Loucy (cell line): ENCODE measurements at regions not wholly inside any gene's neighbourhood (a gene's known extent, or its start where the extent isn't known, plus 50 kb on each side); places are given as distances from the start of the nearest gene placed in this dataset.

ENCODE experiments used
- H2AFZ ChIP-seq: fragments of 200-600 bp; sonication (generic); 2 replicates; pipeline ENCODE4 v1.6.0; 2016; ENCODE audit warnings: antibody characterized with exemption, mild to moderate bottlenecking, low read length, moderate library complexity
- H3F3A ChIP-seq: fragments of 200-600 bp; 2 replicates; pipeline ENCODE4 v1.6.0; 2016; ENCODE audit warnings: antibody characterized with exemption, low read depth, mild to moderate bottlenecking
- H3K27me3 ChIP-seq: fragments of 200-600 bp; sonication (generic); 2 replicates; pipeline ENCODE4 v1.6.1; 2014; ENCODE audit warnings: low read length, mild to moderate bottlenecking; ENCODE audit not compliant: insufficient read depth, poor library complexity, severe bottlenecking
- H3K36me3 ChIP-seq: fragments of 200-600 bp; sonication (generic); 2 replicates; pipeline ENCODE4 v1.6.1; 2016; ENCODE audit warnings: low read length; ENCODE audit not compliant: insufficient read depth
- H3K4me1 ChIP-seq: fragments of 200-600 bp; sonication (generic); 2 replicates; pipeline ENCODE4 v1.5.1; 2014; ENCODE audit warnings: low read length, mild to moderate bottlenecking; ENCODE audit not compliant: insufficient read depth, poor library complexity, severe bottlenecking
- H3K4me2 ChIP-seq: fragments of 200-600 bp; sonication (generic); 2 replicates; pipeline ENCODE4 v1.6.0; 2014; ENCODE audit warnings: antibody characterized with exemption, low read length, low read depth, mild to moderate bottlenecking; ENCODE audit not compliant: poor library complexity, severe bottlenecking
- H3K4me3 ChIP-seq: fragments of 200-600 bp; sonication (generic); 2 replicates; pipeline ENCODE4 v1.5.1; 2014; ENCODE audit warnings: low read length, mild to moderate bottlenecking, mixed read lengths; ENCODE audit not compliant: poor library complexity, severe bottlenecking
- H3K79me2 ChIP-seq: fragments of 200-600 bp; sonication (generic); 2 replicates; pipeline ENCODE4 v1.6.1; 2014; ENCODE audit warnings: low read length; ENCODE audit not compliant: insufficient read depth
- H3K9ac ChIP-seq: fragments of 200-600 bp; sonication (generic); 2 replicates; pipeline ENCODE4 v1.6.0; 2014; ENCODE audit warnings: mild to moderate bottlenecking, low read depth, low read length, moderate library complexity; ENCODE audit not compliant: poor library complexity, severe bottlenecking
- H3K9me2 ChIP-seq: fragments of 200-600 bp; sonication (generic); replicated peaks from 2 replicates; pipeline ENCODE4 v1.6.1; 2016; ENCODE audit warnings: low read depth, low read length, mixed read lengths
- H3K9me3 ChIP-seq: fragments of 200-600 bp; sonication (generic); 2 replicates; pipeline ENCODE4 v1.6.1; 2014; ENCODE audit warnings: mild to moderate bottlenecking, antibody characterized with exemption, low read length, low read depth; ENCODE audit not compliant: insufficient read depth
- H4K20me1 ChIP-seq: fragments of 200-600 bp; sonication (generic); 2 replicates; pipeline ENCODE4 v1.6.0; 2014; ENCODE audit warnings: antibody characterized with exemption, low read length, mild to moderate bottlenecking; ENCODE audit not compliant: insufficient read depth, poor library complexity, severe bottlenecking
- EZH2phosphoT487 ChIP-seq: fragments of 200-600 bp; IDR thresholded peaks from 2 replicates; pipeline ENCODE4 v1.6.1; 2018; ENCODE audit warnings: antibody characterized with exemption, mild to moderate bottlenecking, moderate library complexity, borderline replicate concordance
- TF ChIP-seq, protein P1 (sequence below): fragments of 200-600 bp; sonication (generic); conservative IDR thresholded peaks from 2 replicates; pipeline ENCODE4 v1.5.1; 2014; ENCODE audit warnings: mild to moderate bottlenecking, antibody characterized with exemption, low read length

DNA sequence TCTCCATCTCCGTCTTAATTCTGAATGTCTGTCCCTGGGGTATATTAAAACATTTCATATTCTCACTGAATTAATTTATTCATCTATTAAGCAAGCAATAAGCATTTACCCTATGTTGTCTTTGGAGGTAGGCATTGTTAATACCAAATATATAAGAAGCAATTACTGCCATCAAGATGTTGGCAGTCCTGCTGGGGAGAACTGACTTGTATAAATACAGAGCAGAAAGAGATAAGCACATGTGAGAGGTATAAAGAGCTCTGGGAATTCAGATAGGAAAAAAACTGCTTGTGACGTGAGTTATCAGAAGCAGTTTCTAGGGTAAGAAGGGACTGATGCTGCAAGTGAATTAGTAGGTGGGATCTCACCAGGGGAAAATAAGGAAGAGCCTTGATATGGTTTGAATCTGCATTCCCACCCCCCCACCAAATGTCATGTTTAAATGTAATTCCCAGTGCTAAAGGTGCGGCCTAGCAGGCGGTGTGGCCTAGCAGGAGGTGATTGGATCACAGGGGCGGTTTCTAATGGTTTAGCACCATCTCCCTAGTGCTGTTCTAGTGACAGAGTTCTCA, 286.8 kb downstream of the RAD51AP2 start:
- Histone ChIP-seq H2AFZ (no peak overlapping the region), H3K79me2 (no peaks in the 10 kb centered on the region), H3K4me1 (no peaks in the 10 kb centered on the region), H3K4me2 (no peak overlapping the region), H3K4me3 (no peak overlapping the region), H3K36me3 (no peaks in the 10 kb centered on the region), H3K27me3 (no peaks in the 10 kb centered on the region), H3F3A (no peaks in the 10 kb centered on the region), H3K9me3 (no peaks in the 10 kb centered on the region), H3K9me2 (no peaks in the 10 kb centered on the region), H3K9ac (no peak overlapping the region), H4K20me1 (no peaks in the 10 kb centered on the region)
- TF ChIP-seq EZH2phosphoT487, result no peak
- TF ChIP-seq, protein P1, sequence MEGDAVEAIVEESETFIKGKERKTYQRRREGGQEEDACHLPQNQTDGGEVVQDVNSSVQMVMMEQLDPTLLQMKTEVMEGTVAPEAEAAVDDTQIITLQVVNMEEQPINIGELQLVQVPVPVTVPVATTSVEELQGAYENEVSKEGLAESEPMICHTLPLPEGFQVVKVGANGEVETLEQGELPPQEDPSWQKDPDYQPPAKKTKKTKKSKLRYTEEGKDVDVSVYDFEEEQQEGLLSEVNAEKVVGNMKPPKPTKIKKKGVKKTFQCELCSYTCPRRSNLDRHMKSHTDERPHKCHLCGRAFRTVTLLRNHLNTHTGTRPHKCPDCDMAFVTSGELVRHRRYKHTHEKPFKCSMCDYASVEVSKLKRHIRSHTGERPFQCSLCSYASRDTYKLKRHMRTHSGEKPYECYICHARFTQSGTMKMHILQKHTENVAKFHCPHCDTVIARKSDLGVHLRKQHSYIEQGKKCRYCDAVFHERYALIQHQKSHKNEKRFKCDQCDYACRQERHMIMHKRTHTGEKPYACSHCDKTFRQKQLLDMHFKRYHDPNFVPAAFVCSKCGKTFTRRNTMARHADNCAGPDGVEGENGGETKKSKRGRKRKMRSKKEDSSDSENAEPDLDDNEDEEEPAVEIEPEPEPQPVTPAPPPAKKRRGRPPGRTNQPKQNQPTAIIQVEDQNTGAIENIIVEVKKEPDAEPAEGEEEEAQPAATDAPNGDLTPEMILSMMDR, result no peak

DNA sequence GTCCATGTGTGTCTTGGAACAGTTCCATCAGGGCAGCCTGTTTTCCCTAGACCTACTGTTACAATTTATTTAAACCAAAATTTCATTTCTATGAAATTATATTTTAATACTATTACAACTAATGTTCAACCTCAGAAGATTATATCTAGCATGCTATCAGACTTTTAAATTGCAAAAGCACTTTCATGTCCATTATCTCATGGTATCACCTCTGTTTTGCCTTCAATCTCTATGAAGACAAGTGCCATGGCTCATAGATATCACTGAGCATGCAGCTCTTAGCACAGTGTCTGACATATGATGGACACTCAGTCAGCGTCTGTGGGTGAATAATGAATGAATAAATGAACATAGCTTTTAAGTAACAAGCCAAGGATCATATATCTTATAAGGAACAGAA, 288.8 kb downstream of the RAD51AP2 start:
- H3K79me2 ChIP-seq, result no peaks in the 10 kb centered on the region

DNA sequence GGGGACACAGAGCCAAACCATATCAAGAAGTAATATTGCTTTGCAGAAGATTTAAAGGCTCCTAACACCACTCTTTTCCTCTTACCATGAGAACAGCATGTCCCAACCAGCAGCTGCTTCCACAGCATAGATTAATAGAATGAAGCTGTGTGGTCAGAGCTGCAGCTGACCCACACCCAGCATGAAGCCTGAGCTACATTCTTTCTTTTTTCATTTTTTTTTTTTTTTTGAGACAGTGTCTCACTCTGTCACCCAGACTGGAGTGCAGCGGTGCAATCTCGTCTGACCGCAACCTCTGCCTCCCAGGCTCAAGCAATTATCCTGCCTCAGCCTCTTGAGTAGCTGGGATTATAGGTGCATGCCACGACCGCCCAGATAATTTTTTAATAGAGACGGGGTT, 289.8 kb downstream of the RAD51AP2 start:
- Histone ChIP-seq H3K79me2 (no peaks in the 10 kb centered on the region), H3K4me3 (no peak overlapping the region), H3F3A (no peaks in the 10 kb centered on the region), H3K36me3 (no peaks in the 10 kb centered on the region), H3K4me2 (no peak overlapping the region), H3K27me3 (no peaks in the 10 kb centered on the region), H4K20me1 (no peaks in the 10 kb centered on the region), H2AFZ (no peak overlapping the region), H3K9me2 (no peaks in the 10 kb centered on the region), H3K4me1 (no peaks in the 10 kb centered on the region), H3K9me3 (no peaks in the 10 kb centered on the region), H3K9ac (no peak overlapping the region)
- TF ChIP-seq, protein P1, result no peak
- no peak for TF ChIP-seq EZH2phosphoT487

More for the DNA sequence above, 288.8 kb downstream of the RAD51AP2 start:
- Histone ChIP-seq H2AFZ (no peak overlapping the region), H3K9me3 (no peaks in the 10 kb centered on the region), H3K4me3 (no peak overlapping the region), H3K36me3 (no peaks in the 10 kb centered on the region), H3K4me2 (no peak overlapping the region), H3K27me3 (no peaks in the 10 kb centered on the region), H3K9me2 (no peaks in the 10 kb centered on the region), H4K20me1 (no peaks in the 10 kb centered on the region), H3K4me1 (no peaks in the 10 kb centered on the region), H3F3A (no peaks in the 10 kb centered on the region), H3K9ac (no peak overlapping the region)
- no peak for TF ChIP-seq EZH2phosphoT487
- TF ChIP-seq, protein P1, result no peak
